Nephron progenitor cell (in vitro differentiated cells): ENCODE measurements at regions not wholly inside any gene's neighbourhood (a gene's known extent, or its start where the extent isn't known, plus 50 kb on each side); places are given as distances from the start of the nearest gene placed in this dataset.

Experiments
- DNase-seq: peaks from one replicate; pipeline ENCODE4 v3.0.0; 2021
- H3K27ac Mint-ChIP-seq: 2 replicates; pipeline ENCODE4 v1.8.0; 2021; ENCODE audit warnings: mild to moderate bottlenecking, moderate library complexity, mixed read lengths
- H3K27me3 Mint-ChIP-seq: 2 replicates; pipeline ENCODE4 v1.8.0; 2021; ENCODE audit warnings: mild to moderate bottlenecking, low read depth, mixed read lengths; ENCODE audit not compliant: poor library complexity
- H3K36me3 Mint-ChIP-seq: 2 replicates; pipeline ENCODE4 v1.8.0; 2021; ENCODE audit warnings: low read depth, mixed read lengths
- H3K4me1 Mint-ChIP-seq: 2 replicates; pipeline ENCODE4 v1.8.0; 2021; ENCODE audit warnings: mixed read lengths
- H3K4me3 Mint-ChIP-seq: 2 replicates; pipeline ENCODE4 v1.8.0; 2021; ENCODE audit warnings: mild to moderate bottlenecking, moderate library complexity, mixed read lengths
- H3K9me3 Mint-ChIP-seq: 2 replicates; pipeline ENCODE4 v1.8.0; 2021; ENCODE audit warnings: mild to moderate bottlenecking, moderate library complexity, mixed read lengths
- CTCF ChIP-seq: fragments of 200-600 bp; sonication (generic); IDR thresholded peaks from 2 replicates; pipeline ENCODE4 v1.5.0; 2021; ENCODE audit warnings: antibody characterized with exemption

GRCh38 chr22:27445881-27446280 lies 355.7 kb downstream of the MN1 start:
- Mint-ChIP-seq H3K27ac (no peak overlapping the region), H3K4me3 (no peak overlapping the region), H3K4me1 (peaks cover 43% of the 10 kb centered on the region), H3K9me3 (peaks cover 14% of the 10 kb centered on the region), H3K27me3 (peaks cover 74% of the 10 kb centered on the region), H3K36me3 (peaks cover 4% of the 10 kb centered on the region)
- DNase-seq = no peak
- no peak for TF ChIP-seq CTCF

GRCh38 chr22:27447289-27447688 lies 354.3 kb downstream of the MN1 start:
- Mint-ChIP-seq H3K9me3 (peaks cover 23% of the 10 kb centered on the region), H3K4me3 (no peak overlapping the region), H3K4me1 (peaks cover 32% of the 10 kb centered on the region), H3K36me3 (peaks cover 4% of the 10 kb centered on the region), H3K27me3 (peaks cover 71% of the 10 kb centered on the region), H3K27ac (no peak overlapping the region)
- DNase-seq = no peak
- TF ChIP-seq CTCF = no peak

GRCh38 chr22:27450448-27450847 lies 351.1 kb downstream of the MN1 start:
- H3K4me3 Mint-ChIP-seq = no peak overlapping the region
- H3K36me3 Mint-ChIP-seq = peaks cover 4% of the 10 kb centered on the region
- no peak for DNase-seq
- peaks cover 23% of the 10 kb centered on the region for H3K9me3 Mint-ChIP-seq
- peaks cover 81% of the 10 kb centered on the region for H3K27me3 Mint-ChIP-seq
- TF ChIP-seq CTCF = no peak
- H3K4me1 Mint-ChIP-seq = peaks cover 30% of the 10 kb centered on the region
- no peak overlapping the region for H3K27ac Mint-ChIP-seq

GRCh38 chr22:27452245-27452644 lies 349.3 kb downstream of the MN1 start:
- no peak overlapping the region for H3K4me3 Mint-ChIP-seq
- DNase-seq = no peak
- TF ChIP-seq CTCF = no peak
- H3K4me1 Mint-ChIP-seq = peaks cover 32% of the 10 kb centered on the region
- H3K9me3 Mint-ChIP-seq = peaks cover 23% of the 10 kb centered on the region
- H3K27ac Mint-ChIP-seq = no peak overlapping the region
- H3K27me3 Mint-ChIP-seq = peaks cover 84% of the 10 kb centered on the region
- H3K36me3 Mint-ChIP-seq = peaks cover 4% of the 10 kb centered on the region

- no peak for TF ChIP-seq CTCF
- no peak for DNase-seq
- Mint-ChIP-seq H3K27ac (no peak overlapping the region), H3K9me3 (peaks cover 23% of the 10 kb centered on the region), H3K36me3 (peaks cover 4% of the 10 kb centered on the region), H3K4me3 (no peak overlapping the region), H3K27me3 (peaks cover 85% of the 10 kb centered on the region), H3K4me1 (peaks cover 34% of the 10 kb centered on the region)
Observed at GRCh38 chr22:27452922-27453321, 348.6 kb downstream of the MN1 start.

- DNase-seq = no peak
- peaks cover 34% of the 10 kb centered on the region for H3K4me1 Mint-ChIP-seq
- H3K27me3 Mint-ChIP-seq = peaks cover 88% of the 10 kb centered on the region
- no peak overlapping the region for H3K27ac Mint-ChIP-seq
- peaks cover 23% of the 10 kb centered on the region for H3K9me3 Mint-ChIP-seq
- peaks cover 4% of the 10 kb centered on the region for H3K36me3 Mint-ChIP-seq
- no peak for TF ChIP-seq CTCF
- no peak overlapping the region for H3K4me3 Mint-ChIP-seq
Observed at GRCh38 chr22:27453725-27454124, 347.8 kb downstream of the MN1 start.
